OCI-LY3 (cell line): ENCODE measurements at regions not wholly inside any gene's neighbourhood (a gene's known extent, or its start where the extent isn't known, plus 50 kb on each side); places are given as distances from the start of the nearest gene placed in this dataset.

ENCODE experiments used
- H2AFZ ChIP-seq: fragments of 200-600, 300-600 bp; shearing (Covaris generic); 2 replicates; pipeline ENCODE4 v1.6.0; 2014; ENCODE audit warnings: antibody characterized with exemption, low read depth, low read length
- H3K27ac ChIP-seq: fragments of 200-600, 300-600 bp; sonication (generic); 2 replicates; pipeline ENCODE4 v1.5.1; 2014; ENCODE audit warnings: mild to moderate bottlenecking, low read length, moderate library complexity, mixed read lengths
- H3K27me3 ChIP-seq: fragments of 200-600, 300-600 bp; sonication (generic); 2 replicates; pipeline ENCODE4 v1.6.1; 2014; ENCODE audit warnings: low read depth, low read length, mixed read lengths
- H3K36me3 ChIP-seq: fragments of 200-600, 300-600 bp; sonication (generic); replicated peaks from 2 replicates; pipeline ENCODE3; 2014; ENCODE audit warnings: low read depth, low read length, mixed read lengths
- H3K4me1 ChIP-seq: fragments of 300-600, 200-600 bp; sonication (generic); 2 replicates; pipeline ENCODE4 v1.6.1; 2014; ENCODE audit warnings: low read length, mixed read lengths
- H3K4me2 ChIP-seq: fragments of 200-600, 300-600 bp; sonication (generic); 2 replicates; pipeline ENCODE4 v1.6.1; 2014; ENCODE audit warnings: low read length, mixed read lengths
- H3K4me3 ChIP-seq: fragments of 300-600, 200-600 bp; sonication (generic); 2 replicates; pipeline ENCODE4 v1.5.1; 2014; ENCODE audit warnings: antibody characterized with exemption, mild to moderate bottlenecking, low read length, moderate library complexity
- H3K79me2 ChIP-seq: fragments of 300-600, 200-600 bp; shearing (Covaris generic); 2 replicates; pipeline ENCODE4 v1.6.1; 2014; ENCODE audit warnings: mild to moderate bottlenecking, low read length, mixed read lengths
- H3K9ac ChIP-seq: fragments of 300-600, 200-600 bp; shearing (Covaris generic); 2 replicates; pipeline ENCODE4 v1.6.0; 2014; ENCODE audit warnings: mild to moderate bottlenecking, low read length, moderate library complexity
- H3K9me3 ChIP-seq: fragments of 200-600, 300-600 bp; shearing (Covaris generic); 2 replicates; pipeline ENCODE4 v1.6.1; 2014; ENCODE audit warnings: low read length, mixed read lengths; ENCODE audit not compliant: insufficient read depth
- H4K20me1 ChIP-seq: fragments of 200-600, 300-600 bp; sonication (generic); 2 replicates; pipeline ENCODE4 v1.6.1; 2016; ENCODE audit warnings: low read length, mixed read lengths; ENCODE audit not compliant: insufficient read depth
- CTCF ChIP-seq: fragments of 200-600, 300-600 bp; sonication (generic); IDR thresholded peaks from 2 replicates; pipeline ENCODE4 v1.5.1; 2014; ENCODE audit warnings: antibody characterized with exemption, low read length, low read depth
- EZH2phosphoT487 ChIP-seq: fragments of 200-600 bp; shearing (Covaris generic); IDR thresholded peaks from 2 replicates; pipeline ENCODE4 v1.6.1; 2018; ENCODE audit warnings: antibody characterized with exemption, mixed run types, low read depth

DNA sequence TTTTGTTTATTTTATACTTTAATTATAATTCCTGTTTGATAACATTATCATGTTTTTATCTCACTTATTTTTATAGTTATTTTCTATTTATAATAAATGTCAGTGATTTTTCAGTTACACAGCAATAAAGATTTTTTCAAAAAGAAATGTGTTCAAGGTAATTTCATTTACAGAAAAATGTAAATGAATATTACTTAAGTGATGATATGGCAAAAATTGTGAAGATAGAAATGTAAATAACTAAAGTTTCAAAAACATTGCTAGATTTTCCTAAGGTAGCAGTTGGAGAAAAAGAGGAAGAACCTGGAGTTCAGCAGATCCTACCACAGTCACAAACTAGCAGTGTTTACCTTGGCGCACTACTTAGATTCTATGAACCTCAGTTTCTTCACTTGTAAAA is 202.6 kb downstream of the RFPL4B start:
- H3K4me1 ChIP-seq: no peaks in the 10 kb centered on the region
- H3K27ac ChIP-seq: no peak overlapping the region
- TF ChIP-seq CTCF: no peak
- no peak for TF ChIP-seq EZH2phosphoT487
- H4K20me1 ChIP-seq: no peaks in the 10 kb centered on the region
- H3K79me2 ChIP-seq: no peaks in the 10 kb centered on the region
- H2AFZ ChIP-seq: no peak overlapping the region
- H3K36me3 ChIP-seq: no peaks in the 10 kb centered on the region
- H3K9ac ChIP-seq: no peak overlapping the region
- H3K4me2 ChIP-seq: no peak overlapping the region
- no peak overlapping the region for H3K4me3 ChIP-seq
- H3K27me3 ChIP-seq: no peaks in the 10 kb centered on the region
- H3K9me3 ChIP-seq: no peaks in the 10 kb centered on the region

DNA sequence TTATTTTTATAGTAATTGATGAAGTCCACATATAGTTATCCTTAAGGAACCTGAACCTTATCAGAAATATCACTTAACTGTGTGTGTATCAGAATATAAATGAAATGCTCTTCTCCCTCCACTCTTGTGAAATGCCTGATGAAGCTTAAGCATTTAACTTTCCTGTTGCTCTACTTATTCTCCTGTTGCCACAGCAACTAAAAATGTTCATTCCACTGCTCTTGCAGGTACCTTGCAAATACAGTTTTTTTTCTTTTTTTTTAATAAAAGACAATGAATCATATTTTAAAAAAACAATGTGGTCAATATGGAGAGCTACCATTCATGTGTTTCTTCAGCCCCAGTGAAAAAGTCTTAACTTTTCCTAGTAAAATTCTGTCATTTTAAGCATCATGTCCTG is 210.3 kb downstream of the RFPL4B start:
- Histone ChIP-seq H3K27ac (no peak overlapping the region), H3K4me1 (no peaks in the 10 kb centered on the region), H3K27me3 (no peaks in the 10 kb centered on the region), H3K36me3 (no peaks in the 10 kb centered on the region), H4K20me1 (no peaks in the 10 kb centered on the region), H3K4me2 (no peak overlapping the region), H3K9ac (no peak overlapping the region), H2AFZ (no peak overlapping the region), H3K4me3 (no peak overlapping the region), H3K9me3 (no peaks in the 10 kb centered on the region), H3K79me2 (no peaks in the 10 kb centered on the region)
- TF ChIP-seq EZH2phosphoT487 (no peak), CTCF (no peak)

- Histone ChIP-seq H4K20me1 (no peaks in the 10 kb centered on the region), H3K9ac (no peak overlapping the region), H3K4me3 (no peak overlapping the region), H3K27ac (no peak overlapping the region), H3K27me3 (no peaks in the 10 kb centered on the region), H3K4me1 (no peaks in the 10 kb centered on the region), H2AFZ (no peak overlapping the region), H3K4me2 (no peak overlapping the region), H3K36me3 (no peaks in the 10 kb centered on the region), H3K9me3 (no peaks in the 10 kb centered on the region), H3K79me2 (no peaks in the 10 kb centered on the region)
- TF ChIP-seq EZH2phosphoT487: no peak
- TF ChIP-seq CTCF: no peak
Measured at GRCh38 chr6:112557961-112558360, 210.8 kb downstream of the RFPL4B start.

GRCh38 chr6:112560651-112561050 is 213.5 kb downstream of the RFPL4B start:
- Histone ChIP-seq H4K20me1 (no peaks in the 10 kb centered on the region), H3K27ac (no peak overlapping the region), H3K4me2 (no peak overlapping the region), H3K9ac (no peak overlapping the region), H3K36me3 (no peaks in the 10 kb centered on the region), H3K9me3 (no peaks in the 10 kb centered on the region), H3K27me3 (no peaks in the 10 kb centered on the region), H2AFZ (no peak overlapping the region), H3K4me3 (no peak overlapping the region), H3K79me2 (no peaks in the 10 kb centered on the region), H3K4me1 (no peaks in the 10 kb centered on the region)
- 0 out of 2 replicates have a peak, but pooled peaks have one; percentile 13 for TF ChIP-seq CTCF
- TF ChIP-seq EZH2phosphoT487: no peak
